ENCODE measurements at regions not wholly inside any gene's neighbourhood (a gene's known extent, or its start where the extent isn't known, plus 50 kb on each side); places are given as distances from the start of the nearest gene placed in this dataset.

GRCh38 chr16:80041410-80041809, 440.9 kb upstream of the MAF start:
- H2BK15ac ChIP-seq (ENCODE audit: low read length) = no peak overlapping the region
- H3K9ac ChIP-seq (ENCODE audit: low read depth, low read length, poor library complexity) = no peak overlapping the region
- no peak overlapping the region for H3K18ac ChIP-seq (ENCODE audit: low read length)
- H3K27me3 ChIP-seq (ENCODE audit: control insufficient read depth in 3 of 3, insufficient read depth in 3 of 3, low read depth in 1 of 3, low read length in 3 of 3) = no peaks in the 10 kb centered on the region
- H3K23ac ChIP-seq (ENCODE audit: low read depth, low read length, poor library complexity) = no peak overlapping the region
- no peak overlapping the region for H2BK120ac ChIP-seq (ENCODE audit: low read depth, low read length)
- no peak overlapping the region for H3K4me3 ChIP-seq (ENCODE audit: low read length in 2 of 2)
- no peaks in the 10 kb centered on the region for H3K9me3 ChIP-seq (replicated peaks in 1 of 2; ENCODE audit: control insufficient read depth in 2 of 2, insufficient read depth in 1 of 2, low read depth in 1 of 2, low read length in 2 of 2)
- no peak overlapping the region for H3K4me2 ChIP-seq (ENCODE audit: insufficient read depth, low read length, poor library complexity, severe bottlenecking)
- no peak overlapping the region for H2BK5ac ChIP-seq (ENCODE audit: low read length)
- H2AK5ac ChIP-seq (ENCODE audit: low read depth, low read length) = no peak overlapping the region
- no peak overlapping the region for H4K8ac ChIP-seq (ENCODE audit: low read depth, low read length)
- H3K27ac ChIP-seq (replicated peaks; ENCODE audit: low read length) = no peak overlapping the region
- H2AFZ ChIP-seq (ENCODE audit: low read length) = no peak overlapping the region
- H3K4me1 ChIP-seq (ENCODE audit: control insufficient read depth in 2 of 2, insufficient read depth in 1 of 2, low read depth in 1 of 2, low read length in 2 of 2) = peaks cover 0 to 7% of the 10 kb centered on the region in 2 donors
- no peak for DNase-seq (ENCODE audit: low spot score)
- H4K91ac ChIP-seq (ENCODE audit: low read depth, low read length, poor library complexity) = no peak overlapping the region
- H3K36me3 ChIP-seq (replicated peaks in 1 of 2; ENCODE audit: control insufficient read depth in 2 of 2, insufficient read depth in 2 of 2, low read length in 2 of 2) = no peaks in the 10 kb centered on the region
- no peaks in the 10 kb centered on the region for H3K79me1 ChIP-seq (ENCODE audit: low read depth, low read length)
- H2BK12ac ChIP-seq (ENCODE audit: low read length) = no peak overlapping the region
- H3K4ac ChIP-seq (ENCODE audit: low read length) = no peak overlapping the region
- WGBS, 2 donors (ENCODE audit: extremely low coverage in 2 of 2, insufficient read length in 2 of 2, insufficient replicate concordance in 1 of 2) = no CpG with 5 or more reads among the region's 2 CpGs
- H3K14ac ChIP-seq (ENCODE audit: low read length) = no peak overlapping the region

- Histone ChIP-seq H3K4me3 (ENCODE audit: low read length in 2 of 2) (no peak overlapping the region), H3K9me3 (replicated peaks in 1 of 2; ENCODE audit: control insufficient read depth in 2 of 2, insufficient read depth in 1 of 2, low read depth in 1 of 2, low read length in 2 of 2) (no peaks in the 10 kb centered on the region), H2AK5ac (ENCODE audit: low read depth, low read length) (no peak overlapping the region), H2AFZ (ENCODE audit: low read length) (no peak overlapping the region), H2BK120ac (ENCODE audit: low read depth, low read length) (no peak overlapping the region), H3K18ac (ENCODE audit: low read length) (no peak overlapping the region), H3K36me3 (replicated peaks in 1 of 2; ENCODE audit: control insufficient read depth in 2 of 2, insufficient read depth in 2 of 2, low read length in 2 of 2) (no peaks in the 10 kb centered on the region), H3K23ac (ENCODE audit: low read depth, low read length, poor library complexity) (no peak overlapping the region), H3K27ac (replicated peaks; ENCODE audit: low read length) (no peak overlapping the region), H3K27me3 (ENCODE audit: control insufficient read depth in 3 of 3, insufficient read depth in 3 of 3, low read depth in 1 of 3, low read length in 3 of 3) (no peaks in the 10 kb centered on the region), H3K79me1 (ENCODE audit: low read depth, low read length) (no peaks in the 10 kb centered on the region), H3K4me2 (ENCODE audit: insufficient read depth, low read length, poor library complexity, severe bottlenecking) (no peak overlapping the region), H3K9ac (ENCODE audit: low read depth, low read length, poor library complexity) (no peak overlapping the region), H4K91ac (ENCODE audit: low read depth, low read length, poor library complexity) (no peak overlapping the region), H3K4me1 (ENCODE audit: control insufficient read depth in 2 of 2, insufficient read depth in 1 of 2, low read depth in 1 of 2, low read length in 2 of 2) (peaks cover 0 to 3% of the 10 kb centered on the region in 2 donors), H3K14ac (ENCODE audit: low read length) (no peak overlapping the region), H2BK5ac (ENCODE audit: low read length) (no peak overlapping the region), H2BK15ac (ENCODE audit: low read length) (no peak overlapping the region), H4K8ac (ENCODE audit: low read depth, low read length) (no peak overlapping the region), H3K4ac (ENCODE audit: low read length) (no peak overlapping the region), H2BK12ac (ENCODE audit: low read length) (no peak overlapping the region)
- DNase-seq (ENCODE audit: low spot score) = no peak
- WGBS, 2 donors (ENCODE audit: extremely low coverage in 2 of 2, insufficient read length in 2 of 2, insufficient replicate concordance in 1 of 2) = no CpG with 5 or more reads among the region's 3 CpGs
Measured at GRCh38 chr16:80040814-80041213, 440.3 kb upstream of the MAF start.

- Histone ChIP-seq H3K9ac (ENCODE audit: low read depth, low read length, poor library complexity) (no peak overlapping the region), H3K23ac (ENCODE audit: low read depth, low read length, poor library complexity) (no peak overlapping the region), H3K4ac (ENCODE audit: low read length) (no peak overlapping the region), H3K9me3 (replicated peaks in 1 of 2; ENCODE audit: control insufficient read depth in 2 of 2, insufficient read depth in 1 of 2, low read depth in 1 of 2, low read length in 2 of 2) (no peaks in the 10 kb centered on the region), H3K4me2 (ENCODE audit: insufficient read depth, low read length, poor library complexity, severe bottlenecking) (no peak overlapping the region), H2AFZ (ENCODE audit: low read length) (no peak overlapping the region), H3K4me1 (ENCODE audit: control insufficient read depth in 2 of 2, insufficient read depth in 1 of 2, low read depth in 1 of 2, low read length in 2 of 2) (peaks cover 0 to 1% of the 10 kb centered on the region in 2 donors), H2BK15ac (ENCODE audit: low read length) (no peak overlapping the region), H3K79me1 (ENCODE audit: low read depth, low read length) (no peaks in the 10 kb centered on the region), H2BK120ac (ENCODE audit: low read depth, low read length) (no peak overlapping the region), H3K27me3 (ENCODE audit: control insufficient read depth in 3 of 3, insufficient read depth in 3 of 3, low read depth in 1 of 3, low read length in 3 of 3) (no peaks in the 10 kb centered on the region), H4K8ac (ENCODE audit: low read depth, low read length) (no peak overlapping the region), H3K27ac (replicated peaks; ENCODE audit: low read length) (no peak overlapping the region), H3K14ac (ENCODE audit: low read length) (no peak overlapping the region), H4K91ac (ENCODE audit: low read depth, low read length, poor library complexity) (no peak overlapping the region), H3K18ac (ENCODE audit: low read length) (no peak overlapping the region), H2BK5ac (ENCODE audit: low read length) (no peak overlapping the region), H2BK12ac (ENCODE audit: low read length) (no peak overlapping the region), H2AK5ac (ENCODE audit: low read depth, low read length) (no peak overlapping the region), H3K4me3 (ENCODE audit: low read length in 2 of 2) (no peak overlapping the region), H3K36me3 (replicated peaks in 1 of 2; ENCODE audit: control insufficient read depth in 2 of 2, insufficient read depth in 2 of 2, low read length in 2 of 2) (no peaks in the 10 kb centered on the region)
- no peak for DNase-seq (ENCODE audit: low spot score)
Measured at GRCh38 chr16:80040413-80040812, 439.9 kb upstream of the MAF start.

- Histone ChIP-seq H4K91ac (ENCODE audit: low read depth, low read length, poor library complexity) (no peak overlapping the region), H3K23ac (ENCODE audit: low read depth, low read length, poor library complexity) (no peak overlapping the region), H3K4me1 (ENCODE audit: control insufficient read depth in 2 of 2, insufficient read depth in 1 of 2, low read depth in 1 of 2, low read length in 2 of 2) (peaks cover 0 to 1% of the 10 kb centered on the region in 2 donors), H3K18ac (ENCODE audit: low read length) (no peak overlapping the region), H4K8ac (ENCODE audit: low read depth, low read length) (no peak overlapping the region), H3K14ac (ENCODE audit: low read length) (no peak overlapping the region), H3K4me2 (ENCODE audit: insufficient read depth, low read length, poor library complexity, severe bottlenecking) (no peak overlapping the region), H2AK5ac (ENCODE audit: low read depth, low read length) (no peak overlapping the region), H2BK120ac (ENCODE audit: low read depth, low read length) (no peak overlapping the region), H2BK12ac (ENCODE audit: low read length) (no peak overlapping the region), H3K4ac (ENCODE audit: low read length) (no peak overlapping the region), H3K4me3 (ENCODE audit: low read length in 2 of 2) (no peak overlapping the region), H2AFZ (ENCODE audit: low read length) (no peak overlapping the region), H2BK15ac (ENCODE audit: low read length) (no peak overlapping the region), H3K27ac (replicated peaks; ENCODE audit: low read length) (no peak overlapping the region), H3K9me3 (replicated peaks in 1 of 2; ENCODE audit: control insufficient read depth in 2 of 2, insufficient read depth in 1 of 2, low read depth in 1 of 2, low read length in 2 of 2) (no peaks in the 10 kb centered on the region), H3K27me3 (ENCODE audit: control insufficient read depth in 3 of 3, insufficient read depth in 3 of 3, low read depth in 1 of 3, low read length in 3 of 3) (no peaks in the 10 kb centered on the region), H3K36me3 (replicated peaks in 1 of 2; ENCODE audit: control insufficient read depth in 2 of 2, insufficient read depth in 2 of 2, low read length in 2 of 2) (no peaks in the 10 kb centered on the region), H2BK5ac (ENCODE audit: low read length) (no peak overlapping the region), H3K9ac (ENCODE audit: low read depth, low read length, poor library complexity) (no peak overlapping the region), H3K79me1 (ENCODE audit: low read depth, low read length) (no peaks in the 10 kb centered on the region)
- no CpG with 5 or more reads among the region's 2 CpGs for WGBS, 2 donors (ENCODE audit: extremely low coverage in 2 of 2, insufficient read length in 2 of 2, insufficient replicate concordance in 1 of 2)
- DNase-seq (ENCODE audit: low spot score) = no peak
Measured at GRCh38 chr16:80039777-80040176, 439.2 kb upstream of the MAF start.

All from neuronal stem cell (in vitro differentiated cells).